IMR-90 (cell line): ENCODE measurements at regions not wholly inside any gene's neighbourhood (a gene's known extent, or its start where the extent isn't known, plus 50 kb on each side); places are given as distances from the start of the nearest gene placed in this dataset.

Source experiments
- CTCF ChIP-seq: conservative IDR thresholded peaks from 2 replicates; pipeline ENCODE4 v1.5.1; 2012; ENCODE audit warnings: mild to moderate bottlenecking, low read depth, low read length, improper control_type of control experiment
- POLR2A ChIP-seq: IDR thresholded peaks from 2 replicates; pipeline ENCODE4 v1.6.1; 2012; ENCODE audit warnings: mild to moderate bottlenecking, low read depth, low read length
- RAD21 ChIP-seq: IDR thresholded peaks from 2 replicates; pipeline ENCODE4 v1.6.1; 2012; ENCODE audit warnings: low read length, improper control_type of control experiment

GRCh38 chr6:111936718-111937117 is 63.5 kb upstream of the FYN start:
- no peak for TF ChIP-seq POLR2A
- TF ChIP-seq RAD21: no peak
- TF ChIP-seq CTCF: no peak
